ENCODE measurements at regions not wholly inside any gene's neighbourhood (a gene's known extent, or its start where the extent isn't known, plus 50 kb on each side); places are given as distances from the start of the nearest gene placed in this dataset.

DNA sequence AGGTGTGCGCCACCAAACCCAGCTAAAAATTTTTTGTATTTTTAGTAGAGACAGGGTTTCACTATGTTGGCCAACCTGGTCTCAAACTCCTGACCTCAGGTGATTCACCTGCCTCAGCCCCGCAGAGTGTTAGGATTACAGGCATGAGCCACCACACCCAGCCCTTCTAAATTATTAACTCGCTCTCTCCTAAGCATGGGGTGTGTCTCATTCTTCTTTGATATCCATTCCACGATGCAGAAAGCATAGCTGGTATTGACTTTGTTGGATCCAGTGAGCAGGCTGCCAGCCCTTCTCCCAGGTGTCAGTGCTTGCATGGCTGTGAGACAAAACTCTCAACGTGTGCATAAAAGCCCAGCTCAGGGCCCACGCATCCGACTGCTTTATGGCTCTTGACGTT lies 254.1 kb upstream of the PFKP start:
- TF ChIP-seq, protein P1, sequence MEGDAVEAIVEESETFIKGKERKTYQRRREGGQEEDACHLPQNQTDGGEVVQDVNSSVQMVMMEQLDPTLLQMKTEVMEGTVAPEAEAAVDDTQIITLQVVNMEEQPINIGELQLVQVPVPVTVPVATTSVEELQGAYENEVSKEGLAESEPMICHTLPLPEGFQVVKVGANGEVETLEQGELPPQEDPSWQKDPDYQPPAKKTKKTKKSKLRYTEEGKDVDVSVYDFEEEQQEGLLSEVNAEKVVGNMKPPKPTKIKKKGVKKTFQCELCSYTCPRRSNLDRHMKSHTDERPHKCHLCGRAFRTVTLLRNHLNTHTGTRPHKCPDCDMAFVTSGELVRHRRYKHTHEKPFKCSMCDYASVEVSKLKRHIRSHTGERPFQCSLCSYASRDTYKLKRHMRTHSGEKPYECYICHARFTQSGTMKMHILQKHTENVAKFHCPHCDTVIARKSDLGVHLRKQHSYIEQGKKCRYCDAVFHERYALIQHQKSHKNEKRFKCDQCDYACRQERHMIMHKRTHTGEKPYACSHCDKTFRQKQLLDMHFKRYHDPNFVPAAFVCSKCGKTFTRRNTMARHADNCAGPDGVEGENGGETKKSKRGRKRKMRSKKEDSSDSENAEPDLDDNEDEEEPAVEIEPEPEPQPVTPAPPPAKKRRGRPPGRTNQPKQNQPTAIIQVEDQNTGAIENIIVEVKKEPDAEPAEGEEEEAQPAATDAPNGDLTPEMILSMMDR (IDR thresholded peaks at IDR 0.05 in 8 of 11, conservative IDR thresholded peaks at IDR 0.05 in 3 of 11) = no peak
- no peak for TF ChIP-seq POLR2A (IDR thresholded peaks at IDR 0.05)
- no peak for TF ChIP-seq POLR2AphosphoS5 (IDR thresholded peaks at IDR 0.05)

Data from spleen (tissue), 7 donors.